HG02759 (cell line): ENCODE measurements at regions not wholly inside any gene's neighbourhood (a gene's known extent, or its start where the extent isn't known, plus 50 kb on each side); places are given as distances from the start of the nearest gene placed in this dataset.
"Not testable (repeated sequence)": the region's sequence is repeated elsewhere in the genome, so short reads cannot be mapped to it uniquely, and the experiment has no call there.

Experiments used
- ATAC-seq: cut with Tn5 transposase; IDR thresholded peaks from one replicate; pipeline ENCODE4 v1.9.1; 2021; ENCODE audit warnings: mild to moderate bottlenecking, moderate library complexity; ENCODE audit not compliant: unreplicated experiment

GRCh38 chr13:90514712-90515111 is 832.8 kb upstream of the MIR17HG start:
- not testable (repeated sequence) for ATAC-seq

GRCh38 chr13:90518417-90518816 is 829.1 kb upstream of the MIR17HG start:
- no peak for ATAC-seq

- no peak for ATAC-seq
Measured at GRCh38 chr13:90519157-90519556, 828.3 kb upstream of the MIR17HG start.

GRCh38 chr13:90526711-90527110 is 820.8 kb upstream of the MIR17HG start:
- ATAC-seq = no peak

GRCh38 chr13:90531744-90532143 is 815.7 kb upstream of the MIR17HG start:
- ATAC-seq = no peak

GRCh38 chr13:90532861-90533492 is 814.5 kb upstream of the MIR17HG start:
- ATAC-seq = no peak

GRCh38 chr13:90533866-90534265 is 813.6 kb upstream of the MIR17HG start:
- no peak for ATAC-seq

GRCh38 chr13:90534617-90535370 is 812.7 kb upstream of the MIR17HG start:
- ATAC-seq = no peak

GRCh38 chr13:90535421-90535820 is 812.1 kb upstream of the MIR17HG start:
- ATAC-seq = no peak

- ATAC-seq = no peak
Measured at GRCh38 chr13:90538063-90538462, 809.4 kb upstream of the MIR17HG start.

GRCh38 chr13:90541346-90541745 is 806.1 kb upstream of the MIR17HG start:
- no peak for ATAC-seq

GRCh38 chr13:90542959-90543505 is 804.5 kb upstream of the MIR17HG start:
- no peak for ATAC-seq

GRCh38 chr13:90545070-90545840 is 802.2 kb upstream of the MIR17HG start:
- ATAC-seq = no peak

- no peak for ATAC-seq
Measured at GRCh38 chr13:90547272-90547790, 800.2 kb upstream of the MIR17HG start.

- no peak for ATAC-seq
Measured at GRCh38 chr13:90551253-90551652, 796.2 kb upstream of the MIR17HG start.

- ATAC-seq = no peak
Measured at GRCh38 chr13:90552702-90553101, 794.8 kb upstream of the MIR17HG start.

- no peak for ATAC-seq
Measured at GRCh38 chr13:90553159-90553558, 794.3 kb upstream of the MIR17HG start.

- no peak for ATAC-seq
Measured at GRCh38 chr13:90557626-90558025, 789.9 kb upstream of the MIR17HG start.

- ATAC-seq = no peak
Measured at GRCh38 chr13:90562443-90562842, 785.0 kb upstream of the MIR17HG start.

GRCh38 chr13:90564096-90564495 is 783.4 kb upstream of the MIR17HG start:
- no peak for ATAC-seq

GRCh38 chr13:90564566-90564965 is 782.9 kb upstream of the MIR17HG start:
- no peak for ATAC-seq
